HG02840 (cell line): ENCODE measurements at regions not wholly inside any gene's neighbourhood (a gene's known extent, or its start where the extent isn't known, plus 50 kb on each side); places are given as distances from the start of the nearest gene placed in this dataset.

ENCODE experiments used
- ATAC-seq: cut with Tn5 transposase; IDR thresholded peaks from one replicate; pipeline ENCODE4 v1.9.1; 2021; ENCODE audit warnings: mild to moderate bottlenecking, moderate library complexity, moderate number of reproducible peaks; ENCODE audit not compliant: unreplicated experiment, low FRiP score

DNA sequence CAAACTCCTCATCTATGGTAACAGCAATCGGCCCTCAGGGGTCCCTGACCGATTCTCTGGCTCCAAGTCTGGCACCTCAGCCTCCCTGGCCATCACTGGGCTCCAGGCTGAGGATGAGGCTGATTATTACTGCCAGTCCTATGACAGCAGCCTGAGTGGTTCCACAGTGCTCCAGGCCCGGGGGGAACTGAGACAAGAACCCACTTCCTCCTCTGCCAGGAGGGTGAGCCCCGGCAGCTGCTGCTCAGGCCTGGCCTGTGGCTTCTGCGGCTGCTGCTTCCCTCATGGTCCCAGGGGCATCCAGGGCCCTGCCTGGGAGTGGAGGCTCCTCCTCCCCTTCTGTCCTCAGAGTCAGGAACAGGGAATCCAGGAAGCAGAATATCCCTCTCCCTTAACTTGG lies 98.4 kb downstream of the ZNF280B start:
- ATAC-seq, result no peak

GRCh38 chr22:22410677-22411076 lies 97.9 kb downstream of the ZNF280B start:
- no peak for ATAC-seq

- ATAC-seq, result no peak
Measured at GRCh38 chr22:22414266-22414665, 94.3 kb downstream of the ZNF280B start.

- ATAC-seq, result no peak
Measured at GRCh38 chr22:22417495-22418162, 90.9 kb downstream of the ZNF280B start.

DNA sequence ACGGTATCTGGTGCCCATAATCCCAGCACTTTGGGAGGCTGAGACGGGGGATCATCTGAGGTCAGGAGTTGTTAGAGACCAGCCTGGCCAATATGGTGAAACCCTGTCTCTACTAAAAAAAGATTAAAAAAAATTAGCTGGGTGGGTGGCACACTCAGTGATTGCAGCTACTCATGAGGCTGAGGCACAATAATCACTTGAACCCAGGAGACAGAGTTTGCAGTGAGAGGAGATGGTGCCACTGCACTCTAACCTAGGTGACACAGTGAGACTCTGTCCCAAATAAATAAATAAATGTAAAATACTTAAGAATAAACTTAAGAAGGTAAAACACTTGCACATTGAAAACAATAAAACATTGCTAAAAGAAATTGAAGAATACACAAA lies 90.4 kb downstream of the ZNF280B start:
- no peak for ATAC-seq

GRCh38 chr22:22418957-22419356 lies 89.6 kb downstream of the ZNF280B start:
- ATAC-seq, result no peak

DNA sequence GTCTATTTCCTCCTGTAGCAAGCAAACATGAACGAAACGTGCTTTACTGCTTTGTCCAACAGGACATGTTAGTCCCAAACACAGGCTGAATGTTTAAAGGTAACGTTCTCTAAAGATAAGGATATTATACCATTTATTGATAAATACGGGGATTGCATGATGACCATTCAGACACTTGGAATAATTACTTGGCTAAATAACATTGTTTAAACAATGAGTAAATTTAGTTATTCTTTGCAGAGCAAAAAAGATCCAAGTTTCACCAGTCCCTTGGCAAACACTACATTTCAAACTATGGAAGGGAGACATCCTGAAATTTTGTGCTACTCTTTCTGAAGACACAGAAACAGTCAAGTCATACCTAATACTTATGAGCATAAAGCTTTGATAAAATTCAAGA lies 88.0 kb downstream of the ZNF280B start:
- no peak for ATAC-seq

- no peak for ATAC-seq
Measured at GRCh38 chr22:22421392-22421791, 87.2 kb downstream of the ZNF280B start.

- peak; percentile 89 for ATAC-seq
Measured at GRCh38 chr22:22422629-22423112, 85.9 kb downstream of the ZNF280B start.

- no peak for ATAC-seq
Measured at GRCh38 chr22:22423681-22424080, 84.9 kb downstream of the ZNF280B start.

DNA sequence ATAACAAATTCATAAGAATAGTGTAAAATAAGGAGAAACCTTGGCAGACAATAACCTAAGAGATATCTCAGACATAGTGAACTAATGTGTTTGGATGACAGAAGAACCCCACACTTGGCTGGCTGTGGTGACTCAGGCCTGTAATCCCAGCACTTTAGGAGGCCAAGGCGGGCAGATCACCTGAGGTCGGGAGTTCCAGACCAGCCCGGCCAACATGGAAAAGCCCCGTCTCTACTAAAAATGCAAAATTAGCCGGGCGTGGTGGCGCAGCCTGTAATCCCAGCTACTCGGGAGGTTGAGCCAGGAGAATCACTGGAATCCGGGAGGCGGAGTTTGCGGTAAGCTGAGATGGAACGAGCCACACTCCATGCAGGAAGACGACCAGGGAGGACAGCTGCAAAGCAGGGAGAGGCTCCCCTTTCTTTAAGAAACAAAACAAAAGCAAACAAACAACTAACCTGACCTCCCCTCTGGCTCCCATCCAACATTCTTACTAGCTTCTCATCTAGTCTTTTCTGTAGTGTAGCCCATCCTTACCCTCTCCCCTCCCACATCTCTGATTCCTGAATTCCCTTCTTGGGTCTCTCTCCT lies 84.2 kb downstream of the ZNF280B start:
- ATAC-seq, result no peak

DNA sequence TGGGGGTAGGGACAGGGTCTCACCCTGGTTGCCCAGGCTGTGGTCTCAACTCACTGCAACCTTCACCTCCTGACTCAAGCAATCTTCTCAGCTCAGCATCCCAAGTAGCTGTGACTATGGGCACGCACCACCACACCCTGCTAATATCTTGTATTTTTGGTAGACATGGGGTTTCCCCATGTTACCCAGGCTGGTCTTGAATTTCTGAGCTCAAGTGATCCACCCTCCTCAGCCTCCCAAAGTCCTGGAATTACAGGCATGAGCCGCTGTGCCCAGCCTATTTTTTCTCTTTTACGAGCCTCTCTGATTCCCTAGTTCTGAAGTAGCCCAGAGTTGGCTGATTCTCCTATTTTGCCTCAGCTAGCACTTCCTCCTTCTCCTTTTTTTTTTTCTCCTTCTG lies 83.6 kb downstream of the ZNF280B start:
- no peak for ATAC-seq

DNA sequence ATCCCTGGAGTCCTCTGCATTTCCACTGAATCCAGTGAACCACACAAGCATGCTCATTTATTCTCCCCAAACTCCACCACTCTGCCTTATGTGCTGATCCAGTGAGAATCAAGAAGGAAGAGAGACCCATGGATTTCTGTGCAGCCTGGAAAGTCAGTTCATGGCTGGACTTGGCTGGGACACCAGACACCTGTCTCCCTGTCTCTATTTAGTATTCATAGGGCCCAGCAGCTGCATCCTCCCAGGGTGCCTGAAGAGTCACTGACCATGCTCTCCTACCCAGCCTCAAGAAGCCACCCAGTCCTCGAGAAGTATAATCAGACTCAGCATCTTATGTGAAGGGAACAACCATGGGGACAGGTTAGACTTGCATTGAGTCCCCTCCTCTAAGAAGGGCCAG lies 83.2 kb downstream of the ZNF280B start:
- no peak for ATAC-seq

DNA sequence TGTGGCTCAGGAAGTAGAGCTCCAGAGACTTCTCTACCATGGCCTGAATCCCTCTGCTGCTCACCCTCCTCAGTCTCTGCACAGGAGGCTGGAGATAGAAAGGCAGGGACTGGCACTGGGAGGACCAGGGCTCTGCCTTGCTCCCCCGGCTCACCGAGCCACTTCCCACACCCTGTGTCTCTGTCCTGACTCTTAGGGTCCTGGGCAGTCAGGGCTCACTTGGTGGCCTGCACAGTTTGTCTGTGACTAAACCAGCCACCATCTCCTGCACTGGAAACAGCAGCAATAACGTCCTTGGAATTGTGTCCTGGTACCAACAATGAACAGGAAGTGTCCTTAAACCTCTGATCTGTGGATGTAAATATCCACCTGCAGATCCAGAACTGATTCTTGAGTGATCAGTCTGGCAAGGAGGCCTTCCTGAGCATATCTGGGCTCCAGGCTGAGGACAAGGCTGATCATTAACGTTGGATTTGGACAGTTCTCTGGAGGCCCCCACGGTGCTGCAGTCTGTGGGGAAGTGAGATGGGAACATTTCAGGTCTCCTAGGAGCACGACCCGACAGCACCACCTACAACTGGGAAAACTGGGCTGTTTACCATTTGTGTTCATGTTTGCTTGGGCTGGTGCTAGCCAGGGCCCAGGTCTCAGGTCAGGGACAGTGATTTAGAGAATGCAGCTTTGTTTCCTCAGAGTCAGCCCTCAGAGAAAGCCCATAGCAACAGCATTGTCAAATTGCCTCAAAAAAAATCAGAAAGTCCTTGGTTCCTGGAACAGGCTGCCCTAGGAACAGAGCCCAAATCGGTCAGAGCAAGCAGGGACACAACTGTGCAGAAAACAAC lies 82.5 kb downstream of the ZNF280B start:
- no peak for ATAC-seq

GRCh38 chr22:22427542-22428065 lies 80.9 kb downstream of the ZNF280B start:
- no peak for ATAC-seq

DNA sequence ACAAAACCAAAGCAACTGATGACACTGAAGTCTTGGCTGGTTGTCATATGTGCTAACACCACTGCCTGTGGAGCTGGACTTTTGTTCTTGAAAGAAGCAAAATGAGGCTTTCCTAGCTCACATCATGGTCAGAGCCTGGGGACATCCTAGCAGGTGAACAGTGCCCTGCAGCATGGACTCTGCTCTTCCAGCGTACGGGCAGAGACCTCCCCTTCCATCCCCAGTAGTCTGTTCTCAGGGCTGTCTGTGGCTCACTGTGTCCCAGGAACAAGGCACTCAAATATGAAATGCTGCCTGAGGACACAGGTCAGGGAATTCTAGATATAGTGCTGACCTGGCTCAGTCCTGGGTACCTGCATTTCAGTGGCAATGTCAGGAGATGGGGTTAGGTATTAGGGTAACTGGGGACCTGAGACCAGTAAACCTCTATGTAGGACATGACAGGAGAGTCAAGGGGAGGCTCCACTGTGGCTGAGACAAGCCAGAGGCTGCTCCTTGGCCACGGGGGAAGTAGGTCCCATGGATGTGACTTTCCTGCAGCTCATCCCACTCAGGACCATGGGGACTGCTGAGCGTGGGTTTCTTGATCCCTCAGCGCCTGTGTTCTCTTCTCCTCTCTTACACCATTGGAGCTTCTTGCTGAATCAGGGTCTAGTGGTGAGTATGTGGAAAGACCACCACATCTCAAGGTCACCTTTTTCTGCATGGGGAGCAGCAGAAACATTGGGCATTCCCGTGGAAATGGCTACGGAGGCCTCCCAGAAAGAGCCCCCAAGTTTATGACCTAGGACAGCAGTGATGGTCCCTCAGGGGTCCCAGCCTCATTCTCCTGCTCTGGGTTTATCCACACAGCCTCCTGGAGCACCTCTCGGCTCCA lies 80.1 kb downstream of the ZNF280B start:
- no peak for ATAC-seq

DNA sequence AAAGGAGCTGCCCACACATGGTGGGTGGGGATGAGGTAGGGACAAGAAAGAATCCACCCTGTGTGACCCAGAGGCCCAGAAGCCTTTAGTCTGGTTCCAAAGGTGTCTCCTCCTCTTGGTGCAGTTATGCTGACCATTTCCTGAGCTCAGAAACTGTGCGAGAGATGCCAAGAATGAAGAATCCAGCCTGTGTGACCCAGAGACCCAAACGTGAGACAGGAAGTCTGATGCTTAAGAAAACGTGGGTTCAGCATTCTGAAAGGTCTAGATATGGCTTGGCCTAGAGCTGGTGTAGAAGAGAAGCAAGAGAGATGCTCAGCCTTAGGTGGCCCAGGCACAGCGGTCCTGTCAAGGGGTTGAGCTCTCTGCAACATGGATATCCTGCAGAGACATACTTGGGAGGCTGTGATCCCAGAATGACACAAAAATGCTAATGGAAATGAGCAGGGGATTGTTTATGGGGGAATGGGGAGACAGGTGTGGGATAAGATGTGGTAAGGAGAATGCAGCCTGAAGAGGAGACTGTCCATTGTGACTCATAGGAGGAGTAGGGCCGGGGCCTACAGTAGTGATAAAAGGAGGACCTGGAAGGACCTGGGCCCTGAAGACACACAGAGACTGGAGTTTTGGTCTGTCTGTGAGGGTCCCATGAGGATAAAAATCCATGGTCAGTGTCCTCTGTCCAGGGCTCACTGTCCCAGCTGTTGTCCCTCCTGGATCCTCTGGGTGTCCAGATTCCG lies 79.0 kb downstream of the ZNF280B start:
- no peak for ATAC-seq

DNA sequence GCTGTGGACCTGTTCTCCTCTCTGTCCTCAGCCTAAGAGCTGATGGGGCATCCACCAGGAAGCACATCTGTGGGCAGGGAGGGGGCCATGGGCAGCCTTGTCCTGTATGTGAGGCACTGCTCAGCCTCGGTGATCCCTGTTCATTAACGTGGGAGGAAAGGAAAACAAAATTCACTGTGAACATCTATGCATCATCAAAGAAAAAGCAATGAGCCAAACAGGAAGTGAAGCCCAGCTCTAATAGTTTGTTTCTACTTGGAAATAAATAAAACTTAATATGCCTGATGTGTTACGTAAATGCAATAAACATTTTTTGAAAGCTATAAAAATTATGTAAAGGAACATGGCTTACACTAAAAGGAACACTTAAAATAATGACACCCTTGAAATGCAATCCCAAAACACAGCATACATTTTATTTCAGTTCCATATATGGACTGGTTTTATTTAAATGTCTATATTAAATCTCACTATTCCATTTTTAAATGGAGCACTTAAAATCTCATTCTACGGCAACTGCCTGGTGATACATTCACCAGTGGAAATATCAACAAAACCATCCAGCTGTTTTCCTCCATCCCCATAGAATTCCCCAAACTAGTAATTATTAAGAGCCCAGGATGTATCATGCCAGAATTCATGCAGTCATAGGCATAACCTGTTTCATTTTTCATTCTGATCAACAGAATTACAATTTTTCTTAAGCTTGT lies 78.3 kb downstream of the ZNF280B start:
- no peak for ATAC-seq
